HK-2 (cell line): ENCODE measurements at regions not wholly inside any gene's neighbourhood (a gene's known extent, or its start where the extent isn't known, plus 50 kb on each side); places are given as distances from the start of the nearest gene placed in this dataset.
"Not testable (repeated sequence)": the region's sequence is repeated elsewhere in the genome, so short reads cannot be mapped to it uniquely, and the experiment has no call there.

Experiments
- DNase-seq: peaks from one replicate; pipeline ENCODE4 v3.0.0-alpha.2; 2018; ENCODE audit not compliant: unreplicated experiment

DNA sequence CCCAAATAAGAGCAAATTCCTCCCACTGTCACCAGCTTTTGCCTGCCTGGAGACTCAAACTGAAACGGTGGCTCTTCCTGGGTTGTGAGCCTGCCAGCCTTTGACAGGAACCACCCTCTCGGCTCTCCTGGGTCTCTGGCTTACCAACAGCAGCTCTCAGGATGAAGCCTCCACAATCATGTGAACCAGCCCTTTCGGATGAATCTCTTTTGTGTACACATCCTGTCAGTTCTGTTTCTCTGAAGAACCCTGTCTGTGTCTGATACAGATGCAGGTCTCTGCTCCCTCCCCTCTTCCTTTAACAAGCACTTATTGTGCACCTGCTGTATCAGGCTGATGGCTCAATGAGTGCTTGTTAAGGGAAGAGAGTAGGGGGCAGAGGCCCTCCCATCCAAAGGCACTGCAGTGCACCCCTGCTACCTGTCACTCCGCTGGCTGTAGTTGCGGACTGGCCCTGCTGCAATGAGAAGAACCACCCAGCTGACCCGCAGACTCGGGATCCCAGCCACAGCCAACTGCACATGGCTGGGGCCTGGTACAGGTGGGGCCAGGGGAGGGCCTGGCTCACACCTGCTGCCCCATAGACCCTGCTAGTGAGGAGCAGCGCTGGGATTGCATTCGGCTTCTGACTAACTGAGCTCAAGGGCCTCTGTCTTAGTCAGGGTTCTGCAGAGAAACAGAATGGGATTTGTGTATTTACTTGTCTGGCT is 120.1 kb upstream of the PMEPA1 start:
- DNase-seq, result no peak

DNA sequence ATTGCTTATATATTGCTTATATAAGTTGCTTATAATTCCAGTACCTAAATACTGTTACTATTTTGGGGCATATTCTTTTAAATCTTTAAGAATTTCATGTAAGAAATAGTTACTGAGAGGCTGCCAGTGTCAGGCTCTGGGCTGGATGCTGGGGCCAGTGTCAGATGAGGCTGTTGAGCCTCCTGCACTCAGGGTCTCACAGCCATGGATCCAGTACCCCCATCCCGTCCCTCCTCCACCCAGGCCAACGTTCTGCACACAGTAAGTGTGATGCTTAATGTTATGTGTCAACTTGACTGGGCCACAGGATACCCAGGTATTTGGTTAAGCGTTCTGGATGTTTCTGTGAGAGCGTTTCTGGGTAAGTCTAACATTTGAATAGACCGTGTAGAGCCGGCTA is 119.5 kb upstream of the PMEPA1 start:
- DNase-seq, result no peak

DNA sequence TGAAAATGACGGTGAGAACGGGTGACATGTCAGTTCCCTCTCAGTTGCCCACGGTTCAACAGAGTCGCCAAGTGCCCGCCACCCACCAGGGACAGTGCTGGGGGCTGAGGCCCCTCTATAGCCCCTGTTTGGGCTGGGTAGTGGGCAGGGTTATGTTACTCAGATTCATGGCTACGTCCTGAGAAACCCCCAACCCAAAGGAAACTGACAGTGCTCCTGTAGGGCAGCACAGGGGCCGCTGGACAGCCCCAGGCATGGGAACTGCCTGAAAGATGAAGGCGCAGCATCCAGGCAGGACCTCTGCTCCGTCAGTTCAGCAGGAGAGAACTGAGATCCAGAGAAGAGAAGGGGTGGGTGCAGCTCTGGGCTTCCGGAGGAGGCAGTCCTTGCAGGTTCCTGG is 118.9 kb upstream of the PMEPA1 start:
- no peak for DNase-seq

DNA sequence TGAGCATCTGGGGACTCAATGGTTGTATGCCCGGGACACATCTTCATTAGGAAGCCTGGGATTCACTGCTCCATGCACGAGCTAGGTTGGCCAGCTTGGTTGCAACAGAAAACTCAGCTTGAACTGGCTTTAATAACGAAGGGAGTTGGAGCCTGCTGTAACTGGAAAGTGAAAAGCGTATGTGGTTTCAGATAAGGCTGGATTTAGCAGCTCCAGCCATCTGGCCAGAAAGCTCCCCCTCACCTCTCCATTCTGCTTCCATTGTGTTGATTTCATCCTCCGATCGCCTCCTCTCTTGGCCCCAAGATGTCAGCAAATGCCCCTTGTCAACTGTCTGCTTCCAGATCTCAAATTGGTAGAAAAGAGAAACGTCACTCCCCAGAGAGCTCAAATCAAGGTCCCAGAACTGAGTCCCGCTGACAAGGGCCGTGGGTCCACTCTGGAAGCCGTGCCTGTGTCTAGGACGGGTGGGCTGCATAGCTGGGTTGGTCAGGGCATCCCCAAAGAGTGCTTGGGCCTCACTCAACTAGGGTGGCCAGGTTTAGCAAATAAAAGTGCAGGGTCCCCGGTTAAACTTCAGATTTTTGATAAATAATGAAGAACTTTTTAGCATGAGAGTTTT is 117.0 kb upstream of the PMEPA1 start:
- no peak for DNase-seq

DNA sequence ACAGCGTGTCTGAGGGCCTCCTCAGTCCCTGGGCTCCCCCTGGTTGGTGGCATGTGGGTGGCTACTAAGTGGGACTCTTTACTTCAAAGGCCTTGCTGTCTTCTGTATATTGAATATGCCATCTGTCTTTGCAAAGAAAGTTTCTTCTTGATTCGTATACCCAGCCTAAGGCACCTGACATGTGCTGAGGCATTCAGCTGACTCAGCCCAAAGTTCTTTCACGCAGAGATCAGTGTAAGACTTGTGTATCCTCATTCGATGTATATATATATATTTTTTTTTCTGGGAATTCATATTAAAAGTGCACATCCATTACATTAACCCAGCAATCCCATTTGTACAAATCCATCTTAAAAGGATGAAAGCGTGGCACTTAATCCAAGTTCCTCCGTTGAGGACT is 115.1 kb upstream of the PMEPA1 start:
- DNase-seq, result no peak

DNA sequence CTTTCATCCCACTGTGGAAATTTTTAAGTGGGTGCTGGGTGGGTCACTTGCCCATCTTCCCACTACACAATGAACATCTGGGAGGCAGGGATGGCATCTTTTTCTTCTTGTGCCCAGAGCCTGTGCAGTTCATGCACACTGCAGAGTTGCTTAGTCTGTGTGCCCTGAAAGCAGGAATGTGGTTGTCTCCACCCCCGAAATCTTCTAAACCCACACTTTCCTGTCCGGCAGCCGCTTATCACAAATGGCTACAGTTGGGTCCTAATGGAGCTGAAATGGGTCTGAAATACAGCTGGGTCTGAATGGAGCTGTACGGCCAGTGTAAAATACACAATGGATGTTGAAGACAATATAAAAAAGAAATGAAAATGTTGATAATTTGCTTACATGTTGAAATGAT is 112.1 kb upstream of the PMEPA1 start:
- no peak for DNase-seq

DNA sequence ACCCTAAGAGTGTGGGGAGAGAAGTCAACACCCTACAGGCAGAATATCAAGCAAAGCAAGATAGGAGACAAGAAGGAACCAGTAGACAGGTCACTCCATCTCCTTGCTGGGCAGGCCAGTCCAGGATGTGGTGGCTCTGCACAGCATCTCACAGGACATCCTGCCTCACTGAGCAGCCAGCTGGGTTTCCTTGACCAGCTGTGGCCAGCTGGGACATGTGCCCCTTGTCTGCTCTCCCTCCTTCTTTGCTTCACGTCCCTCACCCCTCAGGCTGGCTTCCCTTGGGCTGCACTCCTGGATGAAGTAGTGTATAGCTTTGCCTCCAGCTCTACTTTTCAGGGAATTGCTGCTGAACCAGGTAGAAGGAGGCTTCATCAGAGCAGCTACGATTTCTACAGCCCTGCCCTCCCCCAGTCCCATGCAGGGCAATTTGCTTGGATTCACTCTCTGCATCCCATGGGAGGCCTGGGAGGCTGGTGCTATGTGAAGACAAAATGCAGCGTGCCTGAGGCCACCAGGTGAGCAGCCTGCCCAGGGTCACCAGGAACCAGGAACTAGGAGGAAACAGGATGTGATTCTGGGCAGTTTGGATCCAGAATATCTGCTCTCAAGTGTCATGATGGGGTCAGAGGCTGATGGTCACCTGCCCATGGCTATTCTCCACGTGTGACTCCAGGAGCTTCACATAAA is 110.0 kb upstream of the PMEPA1 start:
- no peak for DNase-seq

DNA sequence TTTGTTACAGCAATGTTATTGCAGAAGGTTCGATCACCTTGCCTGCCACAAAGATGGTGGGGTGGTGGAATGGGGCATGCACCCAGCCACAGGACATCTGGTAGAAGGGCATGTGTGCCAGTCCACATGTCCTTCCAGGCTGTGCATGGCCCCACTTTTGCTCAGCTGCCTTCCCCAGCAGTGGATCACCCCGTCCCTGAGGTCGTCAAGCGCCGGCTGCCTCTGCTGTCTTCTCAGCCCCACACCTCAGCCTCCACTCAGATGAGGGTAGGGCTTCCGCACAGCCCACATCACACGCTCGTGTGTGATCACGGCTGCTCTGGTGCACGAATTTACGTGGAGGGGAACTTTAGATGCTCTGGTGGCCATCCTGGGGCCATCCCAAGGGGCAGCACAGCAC is 109.5 kb upstream of the PMEPA1 start:
- DNase-seq, result no peak

DNA sequence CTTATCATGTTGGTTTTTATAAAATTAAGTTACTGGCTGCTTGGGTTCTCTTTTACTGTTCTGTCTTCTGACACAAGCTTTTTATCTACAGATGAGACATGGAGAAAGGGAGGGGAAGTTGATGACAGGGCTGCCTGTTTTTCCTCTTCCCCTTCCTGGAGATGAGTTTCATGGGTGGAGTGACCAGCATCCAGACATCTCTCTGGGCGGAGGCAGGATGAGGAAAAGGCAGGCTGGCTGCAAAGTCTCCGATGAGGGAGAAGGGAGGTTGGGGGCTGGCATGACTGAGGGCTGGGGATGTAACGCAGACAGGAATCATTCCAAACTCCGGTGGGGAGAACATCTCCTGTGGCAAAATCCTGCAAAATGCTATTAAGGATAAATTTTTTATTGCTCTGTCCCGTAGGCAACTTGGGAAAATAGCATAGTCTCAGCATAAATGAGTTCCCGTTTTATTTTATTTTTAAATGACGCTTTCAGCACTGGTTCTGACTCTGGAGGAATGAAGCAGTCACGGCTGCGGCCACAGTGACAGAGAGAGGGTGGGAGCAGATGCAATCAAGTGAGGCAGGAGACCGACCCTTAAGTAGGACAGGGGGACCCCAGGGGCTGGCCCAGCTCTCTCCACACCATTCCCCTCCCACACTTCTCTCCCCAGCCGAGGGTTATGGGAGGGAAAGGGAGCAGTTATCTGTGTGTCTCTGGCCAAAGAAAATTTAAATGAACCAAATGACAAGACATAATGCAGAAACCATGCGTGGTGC is 108.8 kb upstream of the PMEPA1 start:
- DNase-seq, result no peak

DNA sequence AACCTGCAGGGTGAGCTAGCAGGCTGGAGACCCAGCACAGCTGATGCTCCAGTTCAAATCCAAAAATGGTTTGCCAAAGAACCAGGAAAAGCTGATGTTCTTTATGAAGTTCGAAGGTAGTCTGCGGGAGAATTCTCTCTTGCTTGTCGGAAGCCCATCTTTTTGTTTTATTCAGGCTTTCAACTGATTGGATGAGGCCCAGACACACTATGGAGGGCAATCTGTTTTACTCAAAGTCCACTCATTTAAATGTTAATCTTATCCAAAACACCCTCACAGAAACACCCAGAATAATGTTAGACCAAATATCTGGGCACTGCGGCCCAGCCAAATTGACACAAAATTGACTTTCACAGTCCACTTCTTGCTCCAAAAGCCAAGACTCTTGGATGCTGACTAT is 105.6 kb upstream of the PMEPA1 start:
- no peak for DNase-seq

DNA sequence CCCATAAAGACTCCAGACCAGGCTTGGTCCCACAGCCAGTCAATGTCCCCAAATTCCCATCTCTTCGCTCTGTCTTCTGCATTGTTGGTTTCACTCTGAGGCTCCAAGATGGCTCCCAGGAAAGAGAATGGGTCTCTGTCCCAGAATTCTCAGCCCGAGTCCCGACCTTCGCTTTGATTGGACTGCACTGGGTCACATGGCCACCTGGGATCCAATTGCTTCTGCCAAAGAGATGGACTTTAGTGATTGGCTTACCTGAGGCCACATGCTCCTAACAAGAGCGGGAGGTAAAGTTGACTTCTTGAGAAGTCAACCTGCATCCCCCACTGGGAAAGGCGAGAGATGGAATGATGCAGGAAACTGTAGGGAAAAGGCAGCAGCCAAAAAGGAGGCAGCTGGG is 104.7 kb upstream of the PMEPA1 start:
- no peak for DNase-seq

DNA sequence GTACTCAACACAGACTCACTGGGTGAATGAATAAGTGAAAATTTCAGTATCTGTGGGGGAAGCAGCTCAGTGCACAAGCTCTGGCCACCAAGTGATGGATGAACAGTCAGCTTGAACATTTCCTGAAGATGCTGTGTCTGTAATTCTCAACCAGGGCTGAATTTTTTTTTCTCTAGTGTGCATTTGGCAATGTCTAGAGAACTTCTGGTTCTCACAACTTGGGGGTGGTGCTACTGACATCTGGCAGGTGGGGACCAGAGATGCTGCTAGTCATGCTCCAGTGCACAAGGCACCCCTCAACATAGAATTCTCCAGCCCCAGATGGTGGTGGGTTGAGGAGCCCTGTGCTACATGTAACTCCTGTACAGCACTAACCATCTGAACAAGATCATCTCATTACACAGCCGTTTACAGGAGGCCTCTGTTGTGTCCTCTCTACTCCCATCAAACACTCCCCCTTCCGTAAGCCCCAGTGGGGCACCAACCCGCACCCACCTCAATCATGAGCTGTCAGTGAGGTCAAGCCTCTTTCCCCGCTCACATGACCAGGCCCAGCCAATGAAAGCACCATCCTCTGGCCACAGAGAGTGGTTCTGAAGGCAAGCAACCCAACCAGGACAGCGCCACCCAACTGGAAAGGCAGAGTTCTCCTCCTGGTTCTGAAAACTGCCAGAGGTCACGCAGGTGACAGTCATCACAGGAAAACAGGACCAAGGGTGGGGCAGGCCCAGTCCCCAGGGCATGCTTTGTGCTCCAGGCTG is 103.9 kb upstream of the PMEPA1 start:
- no peak for DNase-seq

DNA sequence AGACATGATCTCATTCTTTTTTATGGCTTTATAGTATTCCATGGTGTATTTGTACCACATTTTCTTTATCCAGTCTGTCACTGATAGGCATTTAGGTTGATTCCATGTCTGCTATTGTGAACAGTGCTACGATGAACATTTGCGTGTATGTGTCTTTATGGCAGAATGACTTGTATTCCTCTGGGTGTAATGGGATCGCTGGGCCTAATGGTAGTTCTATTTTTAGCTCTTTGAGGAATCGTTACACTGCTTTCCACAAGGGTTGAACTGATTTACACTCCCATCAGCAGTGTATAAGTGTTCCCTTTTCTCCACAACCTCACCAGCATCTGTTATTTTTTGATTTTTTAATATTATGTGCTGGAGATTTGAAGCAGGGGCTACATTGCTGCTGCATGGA is 102.8 kb upstream of the PMEPA1 start:
- not testable (repeated sequence) for DNase-seq

DNA sequence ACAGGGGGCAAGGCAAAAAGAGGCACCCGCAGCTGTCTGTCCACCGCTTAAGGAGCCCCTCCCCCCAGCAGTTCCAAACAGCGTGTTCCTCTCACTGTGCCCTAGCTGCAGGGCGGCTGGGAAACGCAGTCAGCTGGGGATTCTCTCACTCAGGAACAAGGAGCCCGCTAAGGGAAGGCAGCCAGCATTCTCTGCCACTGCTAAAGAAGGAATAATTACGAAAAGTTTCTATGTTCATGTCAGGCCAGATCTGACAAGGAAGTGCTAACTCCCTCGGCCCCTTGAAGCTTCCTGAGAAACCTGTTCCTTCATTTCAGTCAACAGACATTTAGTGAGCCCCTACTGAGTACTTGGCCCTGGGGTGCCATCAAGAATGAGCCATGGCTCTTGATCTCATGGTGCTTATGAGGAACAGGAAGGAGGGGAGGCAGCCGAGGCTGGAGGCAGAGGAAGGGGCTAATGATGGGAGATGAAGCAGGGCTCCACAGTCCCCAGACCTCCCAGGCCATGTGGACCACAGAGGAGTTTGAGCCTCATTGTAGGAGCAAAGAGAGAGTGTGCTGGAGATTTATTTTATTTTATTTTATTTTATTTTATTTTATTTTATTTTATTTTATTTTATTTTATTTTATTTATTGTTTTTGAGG is 101.7 kb upstream of the PMEPA1 start:
- DNase-seq, result no peak

DNA sequence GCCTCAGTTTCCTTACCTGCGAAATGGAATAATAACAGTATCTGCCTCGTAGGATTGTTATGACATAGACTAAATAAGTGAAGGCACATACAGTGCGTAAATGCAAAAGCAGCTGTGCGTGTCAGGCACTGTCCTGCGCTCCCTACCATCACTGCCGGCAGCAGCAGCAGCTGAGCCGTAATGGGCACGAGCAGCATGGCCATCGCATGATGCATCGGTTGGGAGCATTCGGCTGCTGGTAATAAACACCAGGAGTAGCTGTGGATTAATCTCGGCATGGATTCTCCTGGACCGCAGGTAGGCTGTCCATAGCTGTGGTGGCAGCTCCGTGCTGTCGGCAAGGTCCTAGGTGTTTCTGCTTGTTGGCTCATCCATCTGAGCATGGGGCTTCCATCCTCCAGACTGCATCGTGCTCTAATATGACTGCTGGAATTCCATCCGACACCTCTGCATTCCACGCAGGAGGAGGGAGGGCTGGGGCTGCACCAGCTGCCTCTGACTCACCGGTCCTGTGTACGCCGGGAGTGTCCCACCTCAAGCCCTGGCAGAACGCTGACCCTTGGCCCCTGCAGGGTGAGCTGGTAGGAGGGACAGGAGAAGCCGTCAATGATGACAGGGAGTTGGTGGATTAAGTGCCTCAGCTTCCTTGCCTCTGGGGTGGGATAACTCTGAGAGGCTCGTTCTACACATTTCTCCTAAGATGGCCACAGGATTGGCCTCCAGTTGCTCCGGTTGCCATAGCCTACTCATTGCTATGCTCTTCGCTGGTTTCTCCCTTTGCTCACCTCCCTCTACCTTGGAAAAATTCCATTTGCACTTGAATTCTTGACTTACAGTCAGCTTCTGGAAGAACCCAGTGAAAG is 100.9 kb upstream of the PMEPA1 start:
- peak; percentile 70 for DNase-seq

DNA sequence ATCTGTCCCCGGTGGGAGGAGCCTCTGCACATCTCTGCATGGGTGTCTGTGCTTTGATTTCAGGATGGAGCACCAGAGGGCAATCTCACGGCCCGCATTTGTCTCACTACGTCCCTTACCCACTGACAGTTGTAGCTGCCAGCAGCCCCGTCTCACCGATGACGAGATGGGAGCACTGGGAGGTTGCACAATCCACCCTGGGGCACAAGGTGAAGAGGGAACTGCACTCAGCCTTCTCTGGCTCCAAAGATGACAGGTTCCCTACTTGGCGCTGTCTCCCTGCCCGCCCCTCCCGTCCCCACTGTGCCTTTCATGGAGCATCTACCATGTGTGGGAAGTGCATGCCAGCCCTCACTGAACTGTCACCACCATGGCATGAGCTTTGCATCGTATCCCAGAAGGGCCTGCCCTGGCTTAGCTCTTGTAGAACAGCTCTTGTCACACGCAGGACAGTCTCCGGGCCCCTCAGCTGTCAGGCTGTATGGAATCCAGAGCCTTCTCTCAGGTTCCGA is 99.9 kb upstream of the PMEPA1 start:
- no peak for DNase-seq

DNA sequence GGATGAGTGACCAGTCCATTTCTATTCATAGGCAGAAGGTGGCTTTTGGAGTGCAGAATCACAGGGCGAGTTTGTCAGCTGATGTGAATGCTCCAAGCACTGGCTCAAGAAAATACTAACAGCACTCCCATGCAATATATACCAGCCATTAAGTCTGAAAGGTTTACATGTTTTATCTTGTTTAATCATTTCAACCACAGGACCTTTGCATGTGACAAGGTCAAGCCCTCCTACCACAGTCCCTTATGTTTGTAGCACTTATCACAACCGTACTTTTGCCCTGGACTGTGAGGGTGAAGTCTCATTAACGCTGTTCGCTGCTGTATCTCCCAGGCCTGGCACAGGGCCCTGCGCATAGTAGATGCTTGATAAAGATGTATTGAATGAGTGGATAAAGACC is 99.3 kb upstream of the PMEPA1 start:
- no peak for DNase-seq

DNA sequence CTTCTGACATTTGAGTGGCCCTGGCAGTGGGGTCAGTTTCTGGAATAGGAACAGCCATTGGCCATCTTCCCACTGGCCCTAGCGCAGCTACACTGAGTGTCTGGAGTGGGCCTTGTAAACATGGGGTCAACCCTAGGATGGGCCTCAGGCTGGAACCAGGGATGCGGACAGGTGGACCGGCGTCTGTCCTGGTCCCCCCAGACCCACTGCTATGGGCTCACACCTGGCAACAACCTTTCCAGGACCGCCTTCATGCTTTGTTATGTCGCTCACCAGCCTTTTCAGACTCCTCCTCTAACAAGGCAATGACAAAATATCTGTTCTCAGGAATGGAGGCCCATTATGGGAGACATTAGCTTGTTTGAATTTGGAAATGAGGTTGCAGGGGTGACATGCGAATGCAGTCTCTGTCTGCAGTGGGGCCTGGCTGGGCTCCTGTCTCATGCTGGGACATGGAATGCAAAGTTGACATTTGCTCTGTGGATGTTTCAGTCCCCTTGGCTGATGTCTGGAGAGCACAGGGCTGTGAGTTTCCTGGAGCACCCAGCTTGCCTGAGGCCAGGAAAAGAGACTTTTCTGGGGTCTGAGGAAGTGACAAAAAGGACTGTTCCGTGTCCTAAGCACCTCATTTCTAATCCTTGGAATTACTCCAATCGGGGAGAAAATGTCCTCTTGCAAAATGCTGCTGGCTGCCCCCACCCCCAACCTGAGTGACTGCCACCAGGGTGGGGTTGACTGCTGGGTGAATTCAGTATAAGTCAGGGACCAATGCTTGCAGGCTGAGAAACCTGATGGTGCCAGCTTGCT is 98.7 kb upstream of the PMEPA1 start:
- DNase-seq, result no peak
